HG02763 (cell line): ENCODE measurements at regions not wholly inside any gene's neighbourhood (a gene's known extent, or its start where the extent isn't known, plus 50 kb on each side); places are given as distances from the start of the nearest gene placed in this dataset.

Experiments used
- ATAC-seq: cut with Tn5 transposase; IDR thresholded peaks from one replicate; pipeline ENCODE4 v1.9.1; 2021; ENCODE audit warnings: mild to moderate bottlenecking, moderate library complexity; ENCODE audit not compliant: unreplicated experiment

DNA sequence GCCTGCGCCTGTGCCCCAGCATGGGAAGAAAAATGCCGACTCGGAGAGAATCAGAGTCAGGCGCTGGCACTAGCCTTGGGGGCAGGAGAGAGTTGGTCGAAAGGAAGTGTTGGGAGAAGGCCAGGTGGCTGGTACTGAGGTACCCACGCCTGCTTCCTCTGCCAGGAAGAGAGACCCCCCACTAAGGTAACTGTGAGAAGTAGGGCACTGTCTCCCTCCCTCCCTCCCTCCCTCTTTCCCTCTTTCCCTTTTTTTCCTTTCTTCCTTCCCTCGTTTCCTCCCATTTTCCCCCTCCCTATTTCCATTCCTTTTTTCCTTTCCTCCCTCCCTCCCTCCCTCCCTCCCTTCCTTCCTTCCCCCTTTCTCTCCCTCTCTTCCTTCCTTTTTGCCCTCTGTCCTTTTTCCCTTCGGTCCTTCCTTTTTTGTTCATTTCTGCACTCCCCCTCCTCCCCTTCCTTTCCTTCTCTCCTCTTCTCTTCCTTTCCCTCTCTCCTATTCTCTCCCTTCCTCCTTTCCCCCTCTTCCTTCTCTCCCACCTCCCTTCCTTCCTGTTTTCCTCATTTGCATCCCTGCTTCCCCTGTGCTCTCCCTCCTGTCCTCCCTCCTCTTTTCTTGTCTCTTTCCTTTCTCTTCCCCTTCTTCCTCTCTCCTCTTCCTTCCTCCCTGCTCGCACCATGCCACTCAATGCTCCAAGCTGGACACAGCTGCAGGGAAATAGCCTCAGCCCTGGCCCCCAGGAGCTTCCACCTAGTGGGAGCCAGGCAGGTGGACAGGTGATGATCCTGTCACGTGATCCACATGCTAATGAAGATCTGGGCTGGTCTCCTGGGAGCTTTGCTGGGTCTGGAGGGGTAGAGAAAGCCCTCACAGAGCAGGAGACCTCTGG, 148.0 kb downstream of the DHX35 start:
- no peak for ATAC-seq

GRCh38 chr20:39108746-39109145, 146.6 kb downstream of the DHX35 start:
- no peak for ATAC-seq

DNA sequence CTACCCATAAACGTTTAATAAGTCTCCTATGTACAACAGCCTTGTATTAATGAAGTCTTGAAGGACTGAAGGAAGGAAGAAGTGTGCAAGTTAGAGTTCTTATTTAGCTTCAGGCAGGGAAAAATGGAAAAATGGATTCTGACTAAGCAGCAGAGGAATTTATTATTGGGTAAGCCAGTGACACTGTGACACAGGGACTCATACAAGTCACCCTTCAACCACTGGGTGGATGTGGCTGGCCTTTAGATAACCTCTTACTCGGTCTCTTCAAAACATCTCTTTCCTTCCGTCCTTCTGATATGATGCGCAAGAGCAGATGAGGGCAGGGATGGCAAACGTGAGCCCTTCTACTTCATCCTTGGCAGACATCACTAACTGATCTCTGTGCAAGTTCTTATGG, 145.6 kb downstream of the DHX35 start:
- no peak for ATAC-seq

DNA sequence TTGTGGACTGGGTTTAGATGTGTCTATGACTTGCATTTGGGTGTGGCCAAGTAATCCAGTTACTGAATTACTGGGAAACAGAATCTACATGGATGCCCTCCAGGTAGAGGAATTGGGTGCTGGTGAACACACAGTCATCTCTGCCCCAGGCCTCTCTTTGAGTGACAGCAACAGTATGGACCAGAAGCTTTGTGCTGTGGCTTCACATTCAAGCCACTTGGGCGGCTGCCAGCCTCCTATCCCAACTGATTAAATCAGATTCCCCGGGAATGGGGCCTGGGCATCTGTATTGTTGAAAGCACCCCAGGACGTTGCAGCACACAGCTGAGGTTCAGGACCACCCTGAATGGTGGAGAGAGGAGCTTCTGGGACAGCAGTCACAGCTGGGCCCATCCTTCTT, 144.6 kb downstream of the DHX35 start:
- no peak for ATAC-seq

- no peak for ATAC-seq
Measured at GRCh38 chr20:39105551-39105950, 143.4 kb downstream of the DHX35 start.

- ATAC-seq, result no peak
Measured at GRCh38 chr20:39103732-39104131, 141.6 kb downstream of the DHX35 start.

DNA sequence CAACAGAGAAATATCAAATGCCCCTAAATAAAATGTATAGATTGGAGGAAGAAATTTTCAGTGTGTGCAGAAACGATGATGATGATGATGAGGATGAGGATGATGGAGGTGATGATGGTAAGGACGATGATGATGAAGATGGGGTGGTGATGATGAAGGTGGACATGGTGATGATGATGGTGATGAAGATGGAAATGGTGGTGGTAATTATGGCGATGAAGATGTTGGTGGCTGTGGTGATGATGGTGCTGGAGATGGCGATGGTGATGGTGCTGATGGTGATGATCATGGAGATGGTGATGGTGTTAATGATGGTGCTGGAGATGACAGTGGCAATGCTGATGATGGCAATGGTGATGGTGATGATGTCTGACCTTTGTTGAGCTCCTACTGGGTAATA, 141.2 kb downstream of the DHX35 start:
- no peak for ATAC-seq

DNA sequence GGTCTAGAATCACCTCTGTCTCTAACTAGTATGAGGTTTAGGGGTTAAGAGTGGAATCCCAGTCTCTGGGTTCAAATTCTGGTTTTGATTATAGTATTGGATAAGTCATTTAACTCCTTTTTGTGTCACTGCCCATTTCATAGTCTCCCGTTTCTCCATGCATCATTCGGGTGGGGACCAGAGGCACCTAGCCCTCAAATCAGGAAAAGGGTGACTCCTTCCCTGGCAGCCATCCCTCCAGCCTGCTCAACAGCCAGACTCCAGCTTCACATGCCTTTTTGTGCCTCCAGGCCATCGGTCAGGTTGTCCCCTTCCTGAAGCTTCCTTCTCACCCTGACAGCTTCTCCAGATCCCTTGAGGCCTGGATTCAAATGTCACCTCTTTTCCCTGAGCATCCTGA, 139.8 kb downstream of the DHX35 start:
- no peak for ATAC-seq

DNA sequence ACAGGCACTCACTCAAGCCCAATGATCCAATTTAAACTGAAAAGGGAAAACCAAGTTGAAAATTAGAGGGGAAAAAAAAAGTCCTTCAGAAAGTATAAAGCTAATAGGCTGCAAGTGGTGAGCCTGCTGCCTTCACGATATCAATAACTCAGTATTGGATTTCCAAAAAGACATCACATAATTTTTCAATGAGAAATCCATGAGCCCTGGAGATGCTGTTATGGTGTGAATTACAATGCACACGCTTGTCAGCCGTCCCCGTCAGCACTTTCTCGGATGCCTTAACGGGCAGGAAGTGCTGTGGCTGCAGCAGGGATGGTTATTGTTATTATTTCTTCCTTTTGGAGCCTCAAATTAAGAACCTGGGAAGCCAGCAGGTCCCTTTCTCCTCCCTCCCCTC, 138.5 kb downstream of the DHX35 start:
- no peak for ATAC-seq

DNA sequence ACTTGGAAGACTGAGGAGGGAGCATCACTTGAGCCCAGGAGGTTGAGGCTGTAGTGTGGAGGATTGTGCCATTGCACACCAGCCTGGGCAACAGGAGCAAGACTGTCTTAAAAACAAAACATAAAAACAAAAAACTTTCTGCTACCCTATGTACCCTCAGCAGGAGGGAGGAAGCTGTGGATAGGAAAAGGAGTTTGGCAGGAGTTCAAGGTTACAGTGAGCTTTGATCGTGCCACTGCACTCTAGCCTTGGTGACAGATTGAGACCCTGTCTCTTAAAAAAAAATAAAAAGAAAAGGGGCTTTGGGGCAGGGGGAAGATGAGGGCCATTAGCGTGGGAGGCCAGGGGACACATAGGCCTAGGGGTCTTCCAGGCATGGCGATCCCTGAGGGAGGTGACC, 135.7 kb downstream of the DHX35 start:
- ATAC-seq, result no peak

- ATAC-seq, result no peak
Measured at GRCh38 chr20:39095870-39096269, 133.7 kb downstream of the DHX35 start.

GRCh38 chr20:39094391-39094790, 132.2 kb downstream of the DHX35 start:
- no peak for ATAC-seq

- no peak for ATAC-seq
Measured at GRCh38 chr20:39092733-39093410, 130.7 kb downstream of the DHX35 start.

DNA sequence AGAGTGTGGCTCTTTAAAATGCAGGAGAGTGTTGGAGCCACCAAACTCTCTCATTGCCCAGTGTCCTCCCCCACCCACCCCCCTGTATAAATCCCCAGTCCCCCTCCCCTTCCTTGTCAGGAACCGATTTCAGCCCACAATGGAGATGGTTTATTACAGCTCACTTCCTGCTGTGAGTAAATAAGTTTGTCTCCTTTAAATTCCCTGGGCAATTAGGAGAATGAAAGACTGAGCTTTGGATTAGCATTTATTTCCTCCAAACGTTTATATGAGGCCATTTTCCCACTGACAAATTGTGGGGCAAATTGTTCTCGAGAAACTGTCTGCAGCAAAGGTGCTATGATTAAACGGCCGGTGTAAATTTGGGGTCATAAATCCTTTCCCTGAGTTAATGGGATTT, 128.8 kb downstream of the DHX35 start:
- ATAC-seq, result no peak

- no peak for ATAC-seq
Measured at GRCh38 chr20:39089797-39090196, 127.7 kb downstream of the DHX35 start.
